ENCODE measurements at regions not wholly inside any gene's neighbourhood (a gene's known extent, or its start where the extent isn't known, plus 50 kb on each side); places are given as distances from the start of the nearest gene placed in this dataset.
"Not testable (repeated sequence)": the region's sequence is repeated elsewhere in the genome, so short reads cannot be mapped to it uniquely, and the experiment has no call there.

DNA sequence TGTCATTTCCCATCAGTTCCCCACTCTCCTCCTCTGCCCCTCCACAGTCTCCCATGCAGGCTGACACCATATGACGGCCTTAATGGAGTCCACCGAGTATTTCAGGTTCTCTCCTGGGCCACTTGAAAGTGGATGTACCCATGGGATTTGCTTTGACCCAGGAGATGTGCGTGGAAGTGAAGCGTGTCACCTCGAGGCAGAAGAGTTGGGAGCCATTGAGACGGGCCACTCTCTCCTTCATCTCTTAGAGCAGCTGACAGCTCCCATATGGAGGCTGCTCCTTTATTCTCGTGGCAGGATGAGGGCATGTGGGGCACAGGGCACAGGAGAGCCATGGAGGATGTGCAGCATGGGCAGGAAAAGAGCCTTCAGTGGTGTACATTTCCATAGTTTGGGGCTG is 144.7 kb upstream of the CRYM start:
- not testable (repeated sequence) for H3K4me3 ChIP-seq (ENCODE audit: low read depth, low read length)

DNA sequence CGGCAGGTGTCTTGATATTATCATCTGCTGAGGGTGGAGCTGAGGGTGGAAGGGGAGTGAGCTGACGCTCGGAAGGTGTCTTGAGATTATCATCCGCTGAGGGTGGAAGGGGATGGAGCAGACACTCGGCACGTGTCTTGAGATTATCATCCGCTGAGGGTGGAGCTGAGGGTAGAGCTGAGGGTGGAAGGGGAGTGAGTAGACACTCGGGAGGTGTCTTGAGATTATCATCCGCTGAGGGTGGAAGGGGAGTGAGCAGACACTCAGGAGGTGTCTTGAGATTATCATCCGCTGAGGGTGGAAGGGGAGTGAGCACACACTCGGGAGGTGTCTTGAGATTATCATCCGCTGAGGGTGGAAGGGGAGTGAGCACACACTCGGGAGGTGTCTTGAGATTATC is 126.6 kb upstream of the CRYM start:
- H3K4me3 ChIP-seq (ENCODE audit: low read depth, low read length) = not testable (repeated sequence)

DNA sequence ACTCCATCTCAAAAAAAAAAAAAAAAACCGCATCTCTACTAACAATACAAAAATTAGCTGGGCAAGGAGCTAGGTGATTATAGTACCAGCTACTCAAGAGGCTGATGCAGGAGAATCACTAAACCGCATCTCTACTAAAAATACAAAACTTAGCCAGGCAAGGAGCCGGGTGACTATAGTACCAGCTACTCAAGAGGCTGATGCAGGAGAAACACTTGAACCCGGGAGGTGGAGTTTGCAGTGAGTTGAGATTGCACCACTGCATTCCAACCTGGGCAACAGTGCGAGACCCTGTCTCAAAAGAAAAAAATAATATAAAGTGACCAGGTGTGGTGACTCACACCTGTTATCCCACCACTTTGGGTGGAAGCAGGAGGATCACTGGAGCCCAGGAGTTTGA is 119.8 kb upstream of the CRYM start:
- not testable (repeated sequence) for H3K4me3 ChIP-seq (ENCODE audit: low read depth, low read length)

DNA sequence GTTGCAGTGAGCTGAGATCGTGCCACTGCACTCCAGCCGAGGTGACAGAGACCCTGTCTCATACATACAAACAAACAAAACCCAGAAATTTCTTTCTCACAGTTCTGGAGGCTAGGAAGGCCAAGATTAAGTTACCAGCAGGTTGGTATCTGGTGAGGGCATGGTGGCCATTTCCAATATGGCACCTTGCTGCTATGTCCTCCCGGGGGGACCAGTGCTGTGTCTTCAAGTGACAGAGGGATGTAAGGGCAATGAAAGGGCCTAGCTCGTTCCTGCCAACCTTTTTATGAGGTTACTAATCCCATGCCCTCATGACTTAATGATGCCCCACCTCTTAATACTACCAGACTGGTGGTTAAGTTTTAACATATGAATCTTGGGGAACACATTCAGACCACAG is 118.5 kb upstream of the CRYM start:
- H3K4me3 ChIP-seq (ENCODE audit: low read depth, low read length) = not testable (repeated sequence)

DNA sequence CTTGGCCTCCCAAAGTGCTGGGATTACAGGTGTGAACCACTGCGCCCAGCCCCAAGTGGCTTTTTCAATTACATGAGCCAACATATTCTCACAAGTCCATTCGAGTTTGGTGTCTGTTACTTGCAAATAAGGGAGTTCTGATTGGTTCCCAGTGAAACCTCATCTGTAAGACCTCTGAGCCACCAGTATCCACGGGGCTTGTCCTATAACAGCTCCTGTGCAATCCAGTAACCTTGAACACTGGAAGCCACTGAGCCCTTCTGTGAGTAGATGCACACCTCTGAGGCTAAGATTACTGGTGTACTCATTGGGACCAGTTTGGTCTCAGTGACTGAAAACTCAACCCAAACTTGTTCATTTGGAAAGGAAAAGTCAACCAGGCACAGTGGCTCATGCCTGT is 112.5 kb upstream of the CRYM start:
- H3K4me3 ChIP-seq (ENCODE audit: low read depth, low read length) = not testable (repeated sequence)

DNA sequence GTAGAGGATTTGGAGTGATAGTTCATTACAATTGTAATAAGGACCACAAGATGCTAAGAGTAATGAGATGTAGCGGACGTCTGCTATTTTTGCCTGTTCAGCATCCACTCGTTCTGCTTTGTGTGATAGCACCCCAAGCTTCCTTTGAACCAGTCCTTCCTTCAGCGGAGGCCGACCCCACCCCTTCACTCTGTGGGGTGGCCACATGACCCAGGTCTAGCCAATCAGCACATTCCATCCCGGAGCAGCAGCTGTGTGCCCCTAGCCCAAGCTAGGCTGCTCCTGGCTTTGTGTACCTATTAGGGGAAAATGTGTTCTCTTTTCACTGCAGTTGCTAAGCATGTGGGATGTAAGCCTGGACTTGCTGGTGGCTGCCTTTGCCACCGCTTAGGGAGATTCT is 111.8 kb upstream of the CRYM start:
- H3K4me3 ChIP-seq (ENCODE audit: low read depth, low read length) = not testable (repeated sequence)

DNA sequence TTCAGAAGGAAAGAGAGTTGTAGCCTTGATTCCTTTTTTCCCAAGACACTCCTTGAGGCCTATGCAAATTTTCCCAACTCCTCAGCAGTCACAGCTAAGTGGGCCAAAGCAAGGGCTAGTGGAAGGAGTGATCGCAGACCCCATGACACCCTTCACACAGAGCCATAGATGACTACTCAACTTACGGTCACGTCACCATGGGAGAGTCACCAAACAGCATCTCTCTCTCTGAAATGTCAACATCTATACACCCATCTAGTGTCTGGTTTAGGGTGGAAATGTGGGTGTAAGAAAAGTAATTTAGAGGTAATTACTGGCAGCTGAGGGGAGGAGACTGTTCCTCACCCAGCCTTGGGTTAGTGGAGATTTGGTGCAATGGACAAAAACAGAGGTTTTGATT is 109.7 kb upstream of the CRYM start:
- H3K4me3 ChIP-seq (ENCODE audit: low read depth, low read length) = not testable (repeated sequence)

DNA sequence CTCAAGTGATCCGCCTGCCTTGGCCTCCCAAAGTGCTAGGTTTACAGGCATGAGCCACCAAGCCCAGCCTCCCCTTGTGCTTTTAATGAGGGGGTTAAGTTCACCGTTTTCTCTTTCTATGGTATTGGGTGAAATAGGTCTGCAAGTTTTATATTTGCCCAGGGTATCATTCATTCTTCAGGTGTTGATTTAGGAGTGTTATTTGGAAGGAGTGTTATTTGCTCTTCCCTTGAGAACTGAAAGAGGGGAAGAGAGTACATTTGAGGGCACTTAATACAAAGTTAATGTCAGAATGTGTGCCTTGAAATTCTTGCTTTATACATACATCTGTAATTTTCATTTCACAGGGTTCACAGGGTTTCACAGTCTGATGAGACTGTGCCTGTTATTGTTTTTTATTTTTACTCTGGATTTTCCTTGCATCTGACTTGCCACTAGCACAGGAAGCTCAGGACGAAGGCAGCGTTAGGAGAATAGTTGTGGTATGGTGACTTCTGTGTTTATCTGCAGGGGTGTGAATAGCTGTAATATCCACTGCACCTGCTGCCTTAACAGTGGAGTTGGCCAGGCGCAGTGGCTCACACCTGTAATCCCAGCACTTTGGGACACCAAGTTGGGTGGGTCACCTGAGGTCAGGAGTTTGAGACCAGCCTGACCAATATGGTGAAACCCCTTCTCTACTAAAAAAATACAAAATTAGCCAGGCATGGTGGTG is 108.3 kb upstream of the CRYM start:
- not testable (repeated sequence) for H3K4me3 ChIP-seq (ENCODE audit: low read depth, low read length)

DNA sequence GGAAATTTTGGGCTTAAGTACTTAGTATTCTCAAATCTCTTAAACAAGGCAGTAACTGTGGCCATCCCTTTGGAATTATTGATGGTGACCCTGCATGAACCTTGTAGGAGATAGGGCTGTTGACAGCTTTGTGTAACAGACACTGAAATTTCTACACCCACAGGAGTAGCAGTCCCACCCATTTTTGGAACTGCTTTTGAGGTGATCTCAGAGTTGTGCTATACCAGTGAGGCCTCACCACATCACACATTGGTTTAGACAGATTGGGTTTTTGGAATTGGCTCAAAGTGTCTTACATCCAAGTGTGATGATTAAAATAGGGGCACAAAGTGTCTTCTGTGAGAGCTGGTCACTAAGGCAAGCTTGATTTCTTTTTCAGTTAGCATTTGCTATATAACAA is 105.6 kb upstream of the CRYM start:
- H3K4me3 ChIP-seq (ENCODE audit: low read depth, low read length) = not testable (repeated sequence)

DNA sequence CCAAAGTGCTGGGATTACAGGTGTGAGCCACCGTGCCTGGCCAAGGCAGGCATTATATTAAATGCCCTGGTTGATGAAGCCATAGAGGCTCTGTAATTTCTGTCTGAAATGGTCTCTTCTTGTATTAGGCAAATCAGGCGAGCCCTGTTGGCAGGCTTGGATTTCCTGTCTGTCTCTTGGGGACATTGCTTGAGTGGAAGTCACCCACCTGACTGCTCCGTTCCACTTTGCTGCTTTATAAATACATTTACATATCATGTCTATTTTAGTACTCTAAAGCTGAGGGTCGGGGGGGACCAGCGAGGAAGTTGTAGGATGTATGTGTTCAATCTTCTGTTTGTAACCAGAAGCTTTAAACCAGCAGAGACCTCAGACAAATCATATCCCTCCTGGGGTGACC is 101.6 kb upstream of the CRYM start:
- not testable (repeated sequence) for H3K4me3 ChIP-seq (ENCODE audit: low read depth, low read length)

DNA sequence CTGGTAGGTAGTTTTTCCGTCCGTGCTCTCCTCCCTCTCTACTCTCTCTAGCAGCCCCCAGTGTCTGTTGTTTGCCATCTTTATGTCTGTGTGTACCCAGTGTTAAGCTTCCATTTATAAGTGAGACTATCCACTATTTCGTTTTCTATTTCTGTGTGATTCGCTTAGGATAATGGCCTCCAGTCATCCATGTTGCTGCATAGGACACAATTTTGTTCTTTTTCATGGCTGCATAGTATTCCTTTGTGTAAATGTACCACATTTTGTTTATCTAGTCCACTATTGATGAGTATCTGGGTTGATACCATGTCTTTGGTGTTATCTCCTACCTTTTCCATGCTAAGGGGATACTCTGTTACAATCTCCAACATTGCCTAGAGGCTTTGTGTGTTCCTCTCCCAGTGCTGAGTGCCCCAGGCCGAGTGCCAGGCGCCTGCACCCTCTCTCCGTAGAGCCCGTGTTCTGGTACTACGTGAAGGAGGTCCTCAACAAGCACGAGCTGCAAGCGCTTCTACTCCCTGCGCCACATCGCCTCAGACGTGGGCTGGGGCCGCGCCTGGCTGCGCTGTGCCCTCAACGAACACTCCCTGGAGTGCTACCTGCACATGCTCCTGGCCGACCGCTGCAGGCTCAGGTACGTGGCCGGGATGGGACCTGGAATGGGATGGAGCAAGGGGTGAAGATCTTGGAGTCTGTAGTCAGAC is 98.3 kb upstream of the CRYM start:
- not testable (repeated sequence) for H3K4me3 ChIP-seq (ENCODE audit: low read depth, low read length)

DNA sequence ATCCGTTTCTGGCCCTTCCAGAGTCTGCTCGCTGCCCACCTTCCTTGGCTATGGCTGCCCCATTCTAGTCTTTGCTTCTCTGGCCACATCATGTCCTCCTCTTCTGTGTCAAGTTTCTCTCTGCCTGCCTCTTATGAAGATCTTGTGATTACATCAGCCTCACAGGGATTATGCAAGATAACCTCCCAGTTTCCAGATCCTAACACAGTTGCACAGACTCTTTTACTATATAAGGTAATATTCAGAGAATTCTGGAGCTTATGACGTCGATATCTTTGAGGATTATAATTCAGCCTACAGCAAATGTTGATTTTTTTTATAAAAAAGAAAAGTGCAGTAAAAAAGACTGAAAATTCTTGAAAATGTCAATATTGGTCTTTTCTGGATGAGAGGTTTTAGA is 97.2 kb upstream of the CRYM start:
- H3K4me3 ChIP-seq (ENCODE audit: low read depth, low read length) = not testable (repeated sequence)

DNA sequence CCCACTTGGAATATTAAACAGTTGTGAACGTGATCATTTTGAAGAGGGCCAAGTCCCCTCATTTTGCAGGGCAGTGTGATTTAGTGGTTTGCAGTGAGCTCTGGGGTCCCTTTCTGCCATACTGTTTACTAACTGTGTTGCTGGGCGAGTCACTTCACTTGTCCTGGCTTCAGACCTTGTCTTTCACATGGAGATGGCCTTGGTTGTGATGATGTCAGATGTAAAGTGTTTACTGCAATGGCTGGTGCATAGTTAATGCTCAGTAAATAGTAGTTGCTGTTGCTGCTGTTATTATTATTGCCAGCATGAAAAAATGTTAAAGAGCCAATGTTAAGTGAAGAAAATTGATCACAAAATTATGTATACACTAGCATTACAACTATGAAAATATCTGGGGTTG is 95.4 kb upstream of the CRYM start:
- not testable (repeated sequence) for H3K4me3 ChIP-seq (ENCODE audit: low read depth, low read length)

DNA sequence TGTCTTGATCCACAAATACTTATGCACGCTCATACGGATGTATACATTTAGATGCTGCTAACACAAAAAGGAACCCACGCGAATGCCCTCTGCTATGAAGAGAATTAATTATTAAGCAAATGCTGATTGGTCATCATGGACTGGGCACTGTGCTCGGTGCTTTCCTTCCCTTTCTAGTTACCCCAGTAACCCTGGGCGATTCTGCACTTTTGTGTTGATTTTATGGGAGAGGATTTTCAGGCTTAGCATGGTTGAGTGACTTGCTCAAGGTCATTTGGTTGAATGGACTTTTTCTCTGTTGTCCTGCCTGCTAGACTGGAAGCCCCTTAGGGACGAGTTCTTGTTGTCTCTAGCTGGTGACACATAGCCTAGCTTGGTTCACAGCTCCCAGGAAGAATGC is 94.8 kb upstream of the CRYM start:
- H3K4me3 ChIP-seq (ENCODE audit: low read depth, low read length) = not testable (repeated sequence)

DNA sequence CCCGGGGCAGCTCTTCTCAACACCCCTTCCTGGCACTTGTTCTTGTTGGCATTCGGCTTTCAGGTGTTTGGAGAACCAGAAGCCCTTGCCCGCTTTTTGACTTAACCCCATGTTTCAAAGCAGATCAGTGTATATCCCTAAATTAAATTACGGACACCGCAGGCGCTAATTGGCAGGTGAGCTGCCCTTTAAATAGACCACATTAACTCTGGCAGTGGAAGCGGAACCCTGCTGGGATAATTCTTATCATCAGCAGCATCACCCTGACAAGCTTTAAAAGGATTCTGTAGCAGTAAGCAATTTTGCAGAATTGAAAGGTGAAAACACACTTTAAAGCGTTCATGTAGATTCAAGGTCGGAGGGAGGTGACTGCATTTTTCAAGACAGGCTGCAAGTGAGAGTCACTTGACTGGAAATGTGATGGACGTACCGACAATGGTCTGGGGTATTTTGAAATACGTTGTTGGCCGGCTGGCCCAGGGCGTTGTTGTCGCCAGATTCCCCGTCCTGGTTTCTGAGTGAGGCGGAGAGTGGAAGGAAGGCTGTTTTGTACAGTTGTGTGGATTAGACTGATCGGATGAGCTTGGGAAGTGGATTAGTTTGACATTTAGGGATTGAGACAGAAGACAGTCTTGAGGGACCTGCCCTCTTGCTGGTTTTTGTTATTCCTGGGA is 94.2 kb upstream of the CRYM start:
- H3K4me3 ChIP-seq (ENCODE audit: low read depth, low read length) = not testable (repeated sequence)

DNA sequence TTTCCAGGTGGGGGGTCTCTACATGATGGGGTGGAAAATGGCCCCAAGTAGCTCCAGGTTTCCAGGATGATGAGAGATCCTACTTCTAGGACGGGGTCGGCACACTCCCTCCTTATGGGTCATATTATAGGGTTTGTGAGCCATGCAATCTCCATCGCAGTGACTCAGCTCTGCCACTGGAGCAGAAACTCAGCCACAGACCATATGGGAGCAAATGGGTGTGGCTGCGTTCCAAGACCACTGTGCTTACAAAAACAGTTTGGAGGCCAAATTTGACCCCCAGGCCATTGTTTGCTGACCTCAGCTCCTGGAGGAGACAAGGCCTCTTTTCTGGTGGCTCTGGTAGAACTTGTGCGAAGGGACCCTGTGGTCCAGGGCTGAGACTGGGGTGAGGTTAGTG is 92.7 kb upstream of the CRYM start:
- H3K4me3 ChIP-seq (ENCODE audit: low read depth, low read length) = not testable (repeated sequence)

DNA sequence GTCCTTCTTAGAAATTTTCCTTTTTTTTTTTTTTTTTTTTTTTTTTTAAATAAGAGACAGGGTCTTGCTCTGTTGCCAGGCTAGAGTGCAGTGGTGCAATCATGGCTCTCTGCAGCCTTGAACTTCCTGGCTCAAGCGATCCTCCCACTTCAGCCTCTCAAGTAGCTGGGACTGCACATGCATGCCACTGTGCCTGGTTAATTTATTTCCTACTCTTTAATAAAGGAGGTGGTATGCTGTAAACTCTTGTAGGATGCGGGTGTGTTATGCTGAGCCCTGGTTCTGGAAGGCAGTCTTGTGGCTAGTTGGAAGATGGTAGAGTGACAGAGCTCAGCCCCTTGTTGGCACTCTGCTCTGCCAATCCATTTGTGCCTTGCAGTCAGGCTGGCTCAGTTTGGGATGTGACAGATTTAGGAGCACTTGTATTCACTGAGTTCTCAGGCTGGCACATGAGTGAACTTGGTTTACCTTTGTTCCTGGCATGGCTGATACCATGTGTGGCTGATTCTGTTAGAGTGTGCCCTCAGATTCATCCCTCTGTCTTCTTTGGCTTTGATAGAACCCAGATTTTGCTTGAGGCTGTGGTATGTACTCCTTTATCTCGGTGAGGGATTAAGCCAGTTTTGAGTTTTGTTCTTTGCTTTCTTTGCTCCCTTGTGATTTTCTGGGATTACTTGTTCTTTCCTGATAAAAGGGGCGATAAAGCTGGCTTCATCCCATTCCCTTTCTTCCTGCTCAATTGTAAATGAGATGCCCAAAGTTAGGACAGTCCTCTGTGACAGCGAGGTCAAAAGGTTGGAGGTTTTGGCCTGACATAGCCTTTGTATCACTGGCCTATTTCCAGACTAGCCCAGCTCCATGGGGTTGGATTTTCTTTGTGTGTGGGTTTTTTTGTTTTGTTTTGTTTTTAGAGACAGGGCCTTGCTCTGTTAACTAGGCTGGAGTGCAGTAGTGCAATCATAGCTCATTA is 91.2 kb upstream of the CRYM start:
- H3K4me3 ChIP-seq (ENCODE audit: low read depth, low read length) = not testable (repeated sequence)

DNA sequence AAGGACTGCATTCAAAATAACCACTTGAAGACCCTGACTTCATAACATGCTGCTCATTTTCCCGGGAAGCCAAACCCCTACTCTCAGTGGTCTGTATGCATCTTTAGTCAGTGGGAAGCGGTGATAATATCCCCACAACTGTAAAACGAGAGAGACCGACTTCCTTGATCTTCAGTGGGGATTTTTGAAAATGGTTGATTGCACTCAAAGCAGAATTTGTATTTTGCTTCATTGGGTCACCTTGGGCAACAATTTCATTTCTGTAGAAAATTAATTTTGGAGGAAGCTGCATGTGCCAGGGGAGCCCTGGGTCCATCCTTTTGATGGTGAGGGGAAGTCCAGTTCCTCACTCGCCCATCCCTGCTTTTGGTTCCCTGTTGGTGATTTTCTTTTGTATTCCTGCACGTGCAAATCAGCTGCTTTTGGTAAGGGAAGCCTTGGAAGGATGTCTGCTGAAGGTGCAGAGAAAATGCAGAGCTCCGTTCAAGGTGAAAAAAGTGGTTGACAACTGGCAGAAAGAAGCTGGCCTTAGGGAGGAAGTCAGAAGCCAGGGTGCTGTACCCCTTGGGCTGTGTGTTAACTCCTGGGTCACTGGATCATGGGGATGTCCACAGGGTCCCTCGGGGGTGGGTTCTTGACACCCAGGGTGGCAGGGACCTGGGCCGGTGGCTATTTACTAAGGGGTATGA is 89.8 kb upstream of the CRYM start:
- not testable (repeated sequence) for H3K4me3 ChIP-seq (ENCODE audit: low read depth, low read length)

DNA sequence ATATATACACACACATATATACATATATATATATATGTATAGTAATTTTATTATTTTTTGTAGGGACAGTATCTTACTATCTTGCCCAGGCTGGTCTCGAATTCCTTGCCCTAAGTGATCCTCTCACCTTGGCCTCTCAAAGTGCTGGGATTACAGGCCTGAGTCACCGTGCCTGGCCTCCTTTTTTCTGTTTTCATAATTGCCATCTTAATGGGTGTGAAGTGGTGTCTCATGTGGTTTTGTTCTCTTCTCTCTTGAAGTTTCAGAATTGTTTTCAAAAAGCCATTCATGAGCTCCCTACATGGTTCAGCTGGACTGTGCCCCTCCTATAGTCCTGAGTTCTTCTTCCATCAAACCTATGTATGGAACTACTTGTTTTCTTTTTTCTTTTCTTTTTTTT is 88.9 kb upstream of the CRYM start:
- H3K4me3 ChIP-seq (ENCODE audit: low read depth, low read length) = not testable (repeated sequence)

DNA sequence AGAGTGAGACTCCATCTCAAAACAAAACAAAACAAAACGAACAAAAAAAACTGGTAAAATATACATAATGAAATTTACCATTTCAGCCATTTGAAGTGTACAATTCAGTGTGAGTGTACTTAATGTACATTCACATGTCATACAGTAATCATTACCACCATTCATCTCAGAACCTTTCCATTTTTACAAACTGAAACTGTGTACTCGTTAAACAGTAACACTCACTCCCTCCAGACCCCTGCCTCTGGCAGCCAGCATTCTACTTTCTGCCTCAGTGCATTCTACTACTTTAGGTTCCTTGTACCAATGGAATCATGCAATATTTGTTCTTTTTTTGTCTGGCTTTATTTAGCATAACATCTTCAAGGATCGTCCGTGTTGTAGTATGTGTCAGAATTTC is 87.5 kb upstream of the CRYM start:
- not testable (repeated sequence) for H3K4me3 ChIP-seq (ENCODE audit: low read depth, low read length)

Data from GM12875 (cell line).